RWPE2 (cell line): ENCODE measurements at regions not wholly inside any gene's neighbourhood (a gene's known extent, or its start where the extent isn't known, plus 50 kb on each side); places are given as distances from the start of the nearest gene placed in this dataset.
"Not testable (repeated sequence)": the region's sequence is repeated elsewhere in the genome, so short reads cannot be mapped to it uniquely, and the experiment has no call there.

Source experiments
- ATAC-seq: fragments of 200-7000 bp; cut with Tn5 transposase; 3 replicates; pipeline ENCODE4 v1.9.1; 2021; ENCODE audit warnings: low read depth
- DNase-seq: peaks from one replicate; pipeline ENCODE4 v3.0.0-alpha.2; 2020; ENCODE audit warnings: low spot score
- H3K27ac ChIP-seq: fragments of 450-650 bp; 2 replicates; pipeline ENCODE4 v1.5.1; 2017; ENCODE audit warnings: mild to moderate bottlenecking; ENCODE audit not compliant: poor library complexity, severe bottlenecking
- H3K27me3 ChIP-seq: fragments of 250-450 bp; sonication (Bioruptor Pico); 2 replicates; pipeline ENCODE4 v1.5.1; 2021; ENCODE audit warnings: mild to moderate bottlenecking, moderate library complexity; ENCODE audit not compliant: insufficient read depth, poor library complexity, severe bottlenecking
- H3K36me3 ChIP-seq: fragments of 250-450 bp; sonication (Bioruptor Pico); 2 replicates; pipeline ENCODE4 v1.5.1; 2020; ENCODE audit warnings: low read depth, mild to moderate bottlenecking, moderate library complexity
- H3K4me1 ChIP-seq: fragments of 250-450 bp; sonication (Bioruptor Pico); 2 replicates; pipeline ENCODE4 v1.5.1; 2021; ENCODE audit warnings: mild to moderate bottlenecking, moderate library complexity; ENCODE audit not compliant: insufficient read depth, poor library complexity, severe bottlenecking
- H3K4me3 ChIP-seq: fragments of 250-450 bp; sonication (Bioruptor Pico); 2 replicates; pipeline ENCODE4 v1.5.1; 2021; ENCODE audit warnings: mild to moderate bottlenecking, moderate library complexity; ENCODE audit not compliant: severe bottlenecking
- H3K9me3 ChIP-seq: fragments of 250-450 bp; sonication (Bioruptor Pico); 2 replicates; pipeline ENCODE4 v1.5.1; 2021; ENCODE audit warnings: mild to moderate bottlenecking, moderate library complexity; ENCODE audit not compliant: severe bottlenecking
- CTCF ChIP-seq: fragments of 450-650 bp; IDR thresholded peaks from one replicate; pipeline ENCODE4 v1.5.1; 2017; ENCODE audit warnings: mild to moderate bottlenecking, moderate library complexity; ENCODE audit not compliant: poor library complexity, severe bottlenecking

GRCh38 chr11:71131861-71132260 is 120.5 kb downstream of the SHANK2 start:
- H3K4me3 ChIP-seq: no peak overlapping the region
- H3K27ac ChIP-seq: no peak overlapping the region

GRCh38 chr11:71130106-71130505 is 122.3 kb downstream of the SHANK2 start:
- Histone ChIP-seq H3K27ac (peak overlapping the region; percentile 60), H3K36me3 (no peaks in the 10 kb centered on the region), H3K9me3 (no peaks in the 10 kb centered on the region), H3K4me3 (no peak overlapping the region), H3K4me1 (peaks cover 14% of the 10 kb centered on the region), H3K27me3 (no peaks in the 10 kb centered on the region)
- no peak for TF ChIP-seq CTCF
- no peak for DNase-seq
- peak; percentile 57 for ATAC-seq

More at GRCh38 chr11:71131861-71132260, 120.5 kb downstream of the SHANK2 start:
- no peak for ATAC-seq
- no peaks in the 10 kb centered on the region for H3K9me3 ChIP-seq
- no peak for TF ChIP-seq CTCF
- no peaks in the 10 kb centered on the region for H3K36me3 ChIP-seq
- peaks cover 14% of the 10 kb centered on the region for H3K4me1 ChIP-seq
- DNase-seq: no peak
- no peaks in the 10 kb centered on the region for H3K27me3 ChIP-seq

GRCh38 chr11:71129624-71130023 is 122.8 kb downstream of the SHANK2 start:
- no peaks in the 10 kb centered on the region for H3K9me3 ChIP-seq
- H3K27ac ChIP-seq: peak overlapping the region; percentile 60
- ATAC-seq: peak; percentile 98
- no peak for DNase-seq
- no peak for TF ChIP-seq CTCF
- H3K27me3 ChIP-seq: no peaks in the 10 kb centered on the region
- H3K4me3 ChIP-seq: no peak overlapping the region
- H3K4me1 ChIP-seq: peaks cover 14% of the 10 kb centered on the region
- no peaks in the 10 kb centered on the region for H3K36me3 ChIP-seq

- Histone ChIP-seq H3K4me1 (peaks cover 14% of the 10 kb centered on the region), H3K27me3 (no peaks in the 10 kb centered on the region), H3K4me3 (no peak overlapping the region), H3K9me3 (no peaks in the 10 kb centered on the region), H3K27ac (no peak overlapping the region), H3K36me3 (no peaks in the 10 kb centered on the region)
- no peak for TF ChIP-seq CTCF
- ATAC-seq (no peak), DNase-seq (no peak)
Observed at GRCh38 chr11:71127806-71128205, 124.6 kb downstream of the SHANK2 start.

- DNase-seq, H3K27me3 ChIP-seq, ATAC-seq, H3K27ac ChIP-seq, H3K36me3 ChIP-seq, H3K4me3 ChIP-seq, H3K9me3 ChIP-seq: not testable (repeated sequence)
- H3K4me1 ChIP-seq: peaks cover 14% of the 10 kb centered on the region
Observed at GRCh38 chr11:71126401-71126800, 126.0 kb downstream of the SHANK2 start.
